ENCODE measurements at regions not wholly inside any gene's neighbourhood (a gene's known extent, or its start where the extent isn't known, plus 50 kb on each side); places are given as distances from the start of the nearest gene placed in this dataset.

DNA sequence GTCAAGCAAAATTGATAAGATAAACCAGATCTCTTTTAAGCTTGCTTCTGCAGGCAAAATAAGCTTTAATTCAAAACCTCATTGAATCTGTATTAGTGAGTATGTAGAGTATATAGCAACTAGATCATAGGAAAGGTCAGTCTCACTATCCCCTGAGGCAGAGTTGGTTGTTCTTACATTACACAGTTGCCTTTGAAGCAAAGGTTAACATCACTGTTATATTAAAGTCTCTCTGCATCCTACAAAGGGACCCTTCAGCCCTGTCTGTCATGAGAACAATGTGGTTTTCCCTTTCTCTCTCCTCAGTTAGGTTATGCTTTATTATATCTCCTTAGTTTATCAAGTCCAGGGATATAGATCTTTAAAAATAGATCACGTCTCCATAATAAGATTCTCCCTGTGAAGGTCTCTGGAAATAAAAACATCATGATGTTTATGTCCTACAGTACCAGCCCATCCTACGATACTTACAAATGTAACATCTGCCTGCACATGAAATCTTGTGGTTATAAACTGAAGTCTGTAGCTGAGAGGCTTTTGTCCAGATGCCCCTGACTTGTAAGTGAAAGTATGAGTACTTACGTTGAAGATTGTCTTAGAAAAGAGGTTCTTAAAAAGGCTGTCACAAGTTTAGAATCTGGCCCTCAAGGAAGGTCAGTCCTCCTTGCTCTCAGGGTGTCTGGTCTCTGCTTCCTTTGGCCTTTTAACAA, 103.6 kb downstream of the VIP start:
- no peak overlapping the region for H3K27ac ChIP-seq (ENCODE audit: low read depth, low read length)
- ChIA-PET CTCF (interaction anchor here (0.9 to 1.1 kb wide), 3 partner anchors 10 to 99 kb away, joined by 3 to 4 read pairs (median 3); no protein-coding TSS in a partner anchor), POLR2A (no interaction called here)
- no peak overlapping the region for H3K4me3 ChIP-seq (ENCODE audit: low read depth, low read length)
- H3K9me3 ChIP-seq (ENCODE audit: control insufficient read depth, insufficient read depth, low read length): no peaks in the 10 kb centered on the region
- peaks cover 4% of the 10 kb centered on the region for H3K27me3 ChIP-seq (ENCODE audit: control insufficient read depth, insufficient read depth, low read length)
- TF ChIP-seq, protein P1, sequence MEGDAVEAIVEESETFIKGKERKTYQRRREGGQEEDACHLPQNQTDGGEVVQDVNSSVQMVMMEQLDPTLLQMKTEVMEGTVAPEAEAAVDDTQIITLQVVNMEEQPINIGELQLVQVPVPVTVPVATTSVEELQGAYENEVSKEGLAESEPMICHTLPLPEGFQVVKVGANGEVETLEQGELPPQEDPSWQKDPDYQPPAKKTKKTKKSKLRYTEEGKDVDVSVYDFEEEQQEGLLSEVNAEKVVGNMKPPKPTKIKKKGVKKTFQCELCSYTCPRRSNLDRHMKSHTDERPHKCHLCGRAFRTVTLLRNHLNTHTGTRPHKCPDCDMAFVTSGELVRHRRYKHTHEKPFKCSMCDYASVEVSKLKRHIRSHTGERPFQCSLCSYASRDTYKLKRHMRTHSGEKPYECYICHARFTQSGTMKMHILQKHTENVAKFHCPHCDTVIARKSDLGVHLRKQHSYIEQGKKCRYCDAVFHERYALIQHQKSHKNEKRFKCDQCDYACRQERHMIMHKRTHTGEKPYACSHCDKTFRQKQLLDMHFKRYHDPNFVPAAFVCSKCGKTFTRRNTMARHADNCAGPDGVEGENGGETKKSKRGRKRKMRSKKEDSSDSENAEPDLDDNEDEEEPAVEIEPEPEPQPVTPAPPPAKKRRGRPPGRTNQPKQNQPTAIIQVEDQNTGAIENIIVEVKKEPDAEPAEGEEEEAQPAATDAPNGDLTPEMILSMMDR (IDR thresholded peaks at IDR 0.05; ENCODE audit: low read depth, low read length): no peak
- no peak for DNase-seq (ENCODE audit: low read depth, low spot score)

DNA sequence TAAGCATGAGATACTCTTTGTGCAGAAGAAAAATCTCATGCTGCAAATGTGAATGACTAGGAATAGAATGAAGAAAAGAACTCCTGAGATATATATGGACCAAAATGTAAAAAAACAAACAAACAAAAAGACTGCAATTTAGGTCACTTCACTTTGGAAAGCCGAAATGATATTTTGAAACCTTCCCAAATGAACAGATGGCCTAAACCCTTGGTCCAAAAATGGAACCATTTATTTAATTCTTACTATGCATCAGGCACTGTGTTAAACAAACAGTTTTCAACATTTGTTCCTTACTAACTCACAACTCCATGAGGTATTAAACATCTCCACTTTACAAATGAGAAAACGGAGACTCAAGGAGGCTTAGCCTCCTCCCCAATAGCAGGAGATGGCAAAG, 107.5 kb downstream of the VIP start:
- TF ChIP-seq, protein P1 (IDR thresholded peaks at IDR 0.05; ENCODE audit: low read depth, low read length): no peak
- DNase-seq (ENCODE audit: low read depth, low spot score): no peak
- Histone ChIP-seq H3K27ac (ENCODE audit: low read depth, low read length) (no peak overlapping the region), H3K27me3 (ENCODE audit: control insufficient read depth, insufficient read depth, low read length) (no peaks in the 10 kb centered on the region), H3K9me3 (ENCODE audit: control insufficient read depth, insufficient read depth, low read length) (no peaks in the 10 kb centered on the region), H3K4me3 (ENCODE audit: low read depth, low read length) (no peak overlapping the region)
- CTCF ChIA-PET: interaction anchor here (2.5 kb wide), 1 partner anchor 90 kb away, joined by 19 read pairs; no protein-coding TSS in a partner anchor
- POLR2A ChIA-PET: no interaction called here

DNA sequence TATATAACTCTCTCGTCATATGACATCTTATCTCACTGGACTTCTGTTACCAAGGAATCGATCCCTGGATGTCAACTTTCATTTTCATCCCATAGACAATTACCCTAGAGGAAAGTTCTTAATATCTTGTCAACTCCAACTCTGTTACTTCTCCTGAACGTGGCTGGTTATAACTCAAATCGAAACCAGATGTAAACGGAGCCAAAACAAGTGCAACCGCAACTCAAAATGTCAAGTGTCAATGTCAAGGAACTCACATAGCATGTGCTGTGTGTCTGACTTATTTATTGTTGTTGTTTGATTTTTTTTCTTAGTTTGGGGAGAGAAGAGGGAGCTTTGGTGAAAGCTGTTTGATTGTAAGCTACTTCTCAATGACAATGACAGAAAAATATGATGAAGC, 108.6 kb downstream of the VIP start:
- no peak overlapping the region for H3K27ac ChIP-seq (ENCODE audit: low read depth, low read length)
- CTCF ChIA-PET: interaction anchor here (1.0 to 2.5 kb wide), 3 partner anchors 37 to 95 kb away, joined by 3 to 19 read pairs (median 4); no protein-coding TSS in a partner anchor
- H3K9me3 ChIP-seq (ENCODE audit: control insufficient read depth, insufficient read depth, low read length): no peaks in the 10 kb centered on the region
- DNase-seq (ENCODE audit: low read depth, low spot score): no peak
- H3K27me3 ChIP-seq (ENCODE audit: control insufficient read depth, insufficient read depth, low read length): no peaks in the 10 kb centered on the region
- POLR2A ChIA-PET: no interaction called here
- H3K4me3 ChIP-seq (ENCODE audit: low read depth, low read length): no peak overlapping the region
- TF ChIP-seq, protein P1 (IDR thresholded peaks at IDR 0.05; ENCODE audit: low read depth, low read length): no peak

DNA sequence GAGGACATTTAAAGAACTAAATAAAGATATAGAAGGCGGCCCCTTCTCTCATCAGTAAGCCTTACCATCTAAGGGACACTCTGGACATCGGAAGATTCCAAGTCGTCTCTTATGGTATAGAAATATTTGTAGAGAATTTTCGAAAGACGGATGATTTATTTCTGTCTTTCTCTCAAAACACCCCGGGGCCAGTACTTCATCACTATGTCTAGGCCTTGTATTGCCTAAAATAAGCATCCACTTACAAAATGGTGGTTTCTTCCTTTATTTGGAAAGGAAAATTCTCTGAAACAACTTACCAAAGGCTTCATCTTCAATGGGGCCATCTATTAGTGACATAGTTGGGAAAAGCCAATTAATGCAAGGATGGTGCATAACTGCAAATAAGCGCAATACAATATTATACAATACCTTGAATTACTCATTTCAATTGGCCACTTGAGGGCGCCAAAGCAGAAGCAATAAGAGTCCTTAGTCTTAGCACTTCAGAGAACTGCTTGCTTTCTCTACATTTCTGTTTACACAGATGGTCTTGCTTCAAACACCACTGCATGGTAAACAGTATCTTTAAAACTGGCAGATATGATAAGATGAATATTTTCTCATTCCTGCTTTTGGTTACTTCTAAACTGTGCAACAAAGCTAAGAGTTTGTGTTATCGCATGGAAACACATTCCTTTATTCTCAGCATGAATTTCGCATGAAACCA, 113.2 kb downstream of the VIP start:
- no peak overlapping the region for H3K27ac ChIP-seq (ENCODE audit: low read depth, low read length)
- CTCF ChIA-PET: interaction anchor here (0.6 to 5.2 kb wide), 28 partner anchors 10 to 294 kb away, joined by 3 to 131 read pairs (median 5); no protein-coding TSS in a partner anchor
- H3K27me3 ChIP-seq (ENCODE audit: control insufficient read depth, insufficient read depth, low read length): no peaks in the 10 kb centered on the region
- TF ChIP-seq, protein P1 (IDR thresholded peaks at IDR 0.05; ENCODE audit: low read depth, low read length): peak; percentile 73
- H3K4me3 ChIP-seq (ENCODE audit: low read depth, low read length): no peak overlapping the region
- POLR2A ChIA-PET: no interaction called here
- no peaks in the 10 kb centered on the region for H3K9me3 ChIP-seq (ENCODE audit: control insufficient read depth, insufficient read depth, low read length)
- peak; percentile 53 for DNase-seq (ENCODE audit: low read depth, low spot score)

DNA sequence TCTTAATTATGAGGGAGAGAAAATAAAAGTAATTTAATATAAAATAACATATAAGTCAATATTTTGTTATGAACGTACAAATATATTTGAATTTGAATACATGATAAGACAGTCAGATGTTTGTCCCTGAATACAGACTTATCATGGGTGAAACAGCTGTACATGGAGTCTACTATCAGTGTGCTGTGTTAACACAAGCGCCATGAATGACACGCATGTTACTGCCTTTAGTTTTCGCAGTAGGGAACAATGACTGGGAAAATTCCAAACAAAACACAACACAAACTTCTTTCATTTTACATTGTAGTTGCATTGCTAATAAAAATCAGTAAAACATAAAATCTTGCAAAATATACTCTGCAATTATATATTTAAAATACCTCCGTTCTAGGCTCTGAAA, 108.6 kb downstream of the FBXO5 start:
- POLR2A ChIA-PET: no interaction called here
- CTCF ChIA-PET: interaction anchor here (1.3 to 1.8 kb wide), 2 partner anchors 10 to 74 kb away, joined by 5 to 6 read pairs; no protein-coding TSS in a partner anchor

More for the DNA sequence above, 108.6 kb downstream of the FBXO5 start:
- no peak for DNase-seq (ENCODE audit: low read depth, low spot score)
- Histone ChIP-seq H3K27me3 (ENCODE audit: control insufficient read depth, insufficient read depth, low read length) (no peaks in the 10 kb centered on the region), H3K4me3 (ENCODE audit: low read depth, low read length) (no peak overlapping the region), H3K27ac (ENCODE audit: low read depth, low read length) (no peak overlapping the region), H3K9me3 (ENCODE audit: control insufficient read depth, insufficient read depth, low read length) (no peaks in the 10 kb centered on the region)
- TF ChIP-seq, protein P1 (IDR thresholded peaks at IDR 0.05; ENCODE audit: low read depth, low read length): no peak

Data from AG04450 (cell line).